Left cardiac atrium (tissue), 4 donors: ENCODE measurements at regions not wholly inside any gene's neighbourhood (a gene's known extent, or its start where the extent isn't known, plus 50 kb on each side); places are given as distances from the start of the nearest gene placed in this dataset.

Source experiments
- ATAC-seq, 2 donors: fragments of 200-7000 bp; cut with Tn5 transposase; one replicate each; pipeline ENCODE4 v1.9.1; 2020; ENCODE audit warnings: mild to moderate bottlenecking in 2 of 2, moderate library complexity in 2 of 2
- DNase-seq: peaks from one replicate; pipeline ENCODE4 v3.0.0-alpha.2; 2020
- intact Hi-C, 2 donors: fragments of 100-400 bp; cut with DNase I; formaldehyde crosslinking; loops; one replicate each; pipeline versions ENCODE4 v1.14.1 to v1.15.1; 2022 to 2023
- donor health status: DM: no; HTN: yes; CAD: no.
- donor health status: DM: no; HTN: yes; CAD: no; lungs with severe emphysema.
- donor health status: DM: yes; HTN: yes; CAD: no.
- donor health status: Dilated cardiomyopathy.

DNA sequence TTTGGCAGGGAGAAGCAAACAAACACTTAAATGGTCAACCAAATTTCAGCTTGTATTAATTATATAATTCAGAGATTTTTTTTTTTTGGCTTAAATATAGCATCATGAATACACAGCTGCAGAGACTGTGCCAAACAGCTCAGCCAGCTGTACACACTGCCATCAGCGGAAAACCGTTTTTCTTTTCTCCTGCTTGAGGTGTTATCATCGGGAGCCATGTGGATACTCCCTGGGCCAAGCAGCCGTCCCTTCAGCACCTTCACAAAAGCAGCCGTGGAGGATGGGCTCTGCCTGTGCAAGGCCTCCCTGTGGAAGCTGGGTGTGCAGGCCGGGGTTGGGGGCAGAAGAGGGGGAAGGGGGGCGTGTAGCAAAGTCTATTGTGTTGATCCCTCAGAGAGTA, 85.0 kb downstream of the NUF2 start:
- no peak for DNase-seq
- intact Hi-C loops, result no loop called here
- peak in 1 of 2 donors; percentile 59 for ATAC-seq

DNA sequence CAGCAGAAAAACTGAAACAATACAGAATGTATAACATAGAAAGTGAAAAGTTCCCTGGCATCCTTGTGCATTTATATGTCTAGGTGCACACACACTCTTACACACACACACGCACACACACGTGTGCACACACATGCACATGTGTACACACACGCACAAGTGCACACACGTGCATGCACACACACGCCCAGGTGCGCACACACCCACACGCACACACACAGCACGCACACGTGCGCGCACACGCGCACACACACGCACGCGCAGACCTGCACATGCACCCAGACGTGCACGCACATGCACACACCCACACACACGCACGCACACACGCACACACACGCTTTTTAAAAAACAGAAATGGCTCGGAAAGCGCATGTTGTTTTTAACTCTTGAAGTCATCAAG, 86.5 kb downstream of the NUF2 start:
- intact Hi-C loops, result no loop called here
- no peak for ATAC-seq

DNA sequence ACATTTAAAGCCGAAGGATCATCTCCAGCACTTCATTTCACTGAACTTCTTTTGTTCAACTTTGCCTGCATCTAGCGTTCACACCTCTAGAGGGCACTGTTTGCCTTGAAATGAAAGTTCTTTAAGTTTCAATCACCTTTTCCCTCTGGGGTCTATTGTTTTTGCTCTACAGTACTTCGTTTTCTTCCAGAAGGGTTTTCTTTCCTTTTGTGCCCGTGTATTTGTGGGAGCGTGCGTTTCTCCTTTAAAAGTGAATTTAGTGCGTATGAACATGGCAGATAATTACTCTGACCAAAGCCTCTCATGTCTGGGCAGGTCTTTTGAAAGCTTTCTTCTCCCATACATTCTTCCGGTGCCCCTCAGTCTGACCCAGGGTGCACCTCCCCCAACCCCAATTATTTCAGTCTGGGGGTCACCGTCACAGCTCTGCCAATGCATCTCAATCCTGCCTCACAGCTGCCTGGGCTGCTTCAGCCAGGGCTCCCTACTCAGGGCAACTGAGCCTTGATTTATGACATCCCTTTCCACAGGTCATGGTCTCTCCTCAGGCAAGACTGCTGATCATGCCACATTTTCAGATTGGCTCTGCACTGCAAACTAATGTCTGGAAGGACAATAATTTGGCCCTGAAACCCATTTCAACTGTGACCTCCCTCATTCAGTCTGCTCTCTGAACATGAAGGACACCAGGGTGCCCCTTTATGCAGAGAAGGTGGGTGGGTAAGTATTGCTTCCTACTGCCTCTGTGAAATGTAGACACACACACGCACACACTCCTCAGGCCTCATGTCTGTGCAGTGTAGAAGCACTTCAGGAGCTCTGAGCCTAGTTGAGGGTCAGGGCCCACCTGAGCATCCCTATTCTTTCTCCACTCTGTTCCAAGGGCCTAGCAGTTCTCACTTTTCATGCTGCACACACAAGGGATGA, 88.6 kb downstream of the NUF2 start:
- no peak for DNase-seq
- ATAC-seq, result no peak
- intact Hi-C loops, result loop anchor here (5.0 kb wide), 2 partner anchors 117 to 1667 kb away; no protein-coding TSS in a partner anchor

More for the DNA sequence above, 86.5 kb downstream of the NUF2 start:
- DNase-seq, result no peak

DNA sequence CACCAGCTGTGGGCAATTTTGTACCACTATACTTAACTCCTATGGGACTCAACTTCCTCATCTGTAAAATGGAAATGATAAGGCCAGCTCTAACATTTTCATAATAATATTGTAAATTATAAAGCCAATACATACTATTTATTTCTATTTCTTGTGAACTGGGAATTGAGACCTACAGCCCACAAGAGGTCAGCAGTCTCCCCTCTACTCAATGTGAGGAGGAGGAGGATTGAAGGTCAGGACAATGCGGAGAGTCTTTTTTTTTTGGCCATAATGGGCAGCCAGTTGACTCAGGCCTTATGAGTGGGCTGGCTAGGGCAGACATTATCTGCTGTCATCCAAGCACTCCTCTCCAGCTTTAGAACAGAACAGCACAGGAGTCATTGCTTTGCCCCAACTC, 90.5 kb downstream of the NUF2 start:
- no peak for ATAC-seq

DNA sequence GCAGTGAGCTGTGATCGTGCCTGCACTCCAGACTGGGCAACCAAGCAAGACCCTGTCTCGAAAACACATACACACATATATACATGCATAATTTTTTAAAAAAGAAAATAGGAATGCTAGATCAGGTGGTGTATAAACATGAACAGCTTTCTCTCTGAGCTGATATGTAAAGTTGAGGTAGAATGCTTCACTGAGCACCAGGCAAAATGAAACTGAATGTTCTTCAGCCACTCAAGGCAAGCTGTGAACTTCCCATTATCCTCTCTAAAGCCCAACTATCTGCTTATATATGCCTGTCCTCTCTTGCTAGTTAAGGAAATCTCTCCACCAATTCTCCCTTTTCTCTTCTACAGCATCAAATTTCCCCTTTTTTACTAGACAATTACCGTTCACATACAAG, 93.0 kb downstream of the NUF2 start:
- DNase-seq, result no peak
- intact Hi-C loops, result loop anchor here (5.0 kb wide), 2 partner anchors 113 to 1663 kb away; no protein-coding TSS in a partner anchor
- no peak for ATAC-seq

More for the DNA sequence above, 90.5 kb downstream of the NUF2 start:
- intact Hi-C loops, result loop anchor here (5.0 kb wide), 2 partner anchors 115 to 1665 kb away; no protein-coding TSS in a partner anchor
- DNase-seq, result no peak

DNA sequence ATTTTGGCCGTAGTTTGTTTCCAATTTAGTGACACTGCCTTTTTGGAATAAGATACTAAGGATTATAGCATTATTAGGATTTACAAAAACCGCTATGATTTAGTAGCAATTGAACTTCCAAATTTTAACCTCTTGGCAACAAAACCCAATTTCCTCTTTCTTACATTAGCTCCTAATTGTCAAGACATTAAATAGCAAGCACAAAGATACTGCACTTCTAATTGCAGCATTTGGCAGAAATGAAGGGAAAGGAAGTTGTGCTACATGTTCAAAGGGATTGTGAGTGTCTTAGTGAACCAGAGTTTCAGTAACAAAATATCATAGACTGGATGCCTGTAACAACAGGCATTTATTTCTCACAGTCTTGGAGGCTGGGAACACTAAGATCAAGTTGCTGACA, 99.9 kb downstream of the NUF2 start:
- DNase-seq, result no peak
- ATAC-seq, result no peak
- intact Hi-C loops, result no loop called here

DNA sequence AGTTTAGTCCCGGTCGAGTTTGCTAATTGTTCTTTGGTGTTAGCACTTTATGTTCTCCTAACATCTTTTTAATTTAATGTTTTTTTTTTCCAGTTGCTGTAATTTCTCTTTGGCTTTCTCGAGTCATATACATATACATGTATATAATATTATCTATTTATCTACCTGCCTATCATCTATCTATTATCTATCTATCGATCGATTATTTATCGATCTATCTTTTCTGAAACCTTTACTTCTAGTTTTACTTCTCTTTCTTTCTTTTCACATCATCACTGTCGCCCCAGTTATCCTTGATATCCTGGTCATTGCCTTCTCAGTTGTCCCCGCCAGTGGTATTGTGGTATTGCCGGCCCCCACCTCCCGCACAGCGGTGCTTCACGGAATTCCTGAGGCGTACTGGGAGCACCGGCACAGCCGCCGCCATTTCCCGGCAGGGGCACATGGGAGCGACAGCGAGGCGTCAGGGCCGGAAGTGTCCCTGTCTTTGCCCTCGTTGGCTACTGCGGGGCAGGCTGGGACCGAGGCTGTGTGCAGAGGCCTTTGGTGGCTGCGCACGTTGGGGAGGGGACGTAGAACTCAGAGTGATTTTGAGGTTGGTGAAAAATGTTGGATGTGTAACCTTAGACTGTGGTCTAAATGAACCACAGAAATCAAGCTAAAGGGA, 101.1 kb downstream of the NUF2 start:
- intact Hi-C loops, result no loop called here
- ATAC-seq, result no peak
- no peak for DNase-seq

DNA sequence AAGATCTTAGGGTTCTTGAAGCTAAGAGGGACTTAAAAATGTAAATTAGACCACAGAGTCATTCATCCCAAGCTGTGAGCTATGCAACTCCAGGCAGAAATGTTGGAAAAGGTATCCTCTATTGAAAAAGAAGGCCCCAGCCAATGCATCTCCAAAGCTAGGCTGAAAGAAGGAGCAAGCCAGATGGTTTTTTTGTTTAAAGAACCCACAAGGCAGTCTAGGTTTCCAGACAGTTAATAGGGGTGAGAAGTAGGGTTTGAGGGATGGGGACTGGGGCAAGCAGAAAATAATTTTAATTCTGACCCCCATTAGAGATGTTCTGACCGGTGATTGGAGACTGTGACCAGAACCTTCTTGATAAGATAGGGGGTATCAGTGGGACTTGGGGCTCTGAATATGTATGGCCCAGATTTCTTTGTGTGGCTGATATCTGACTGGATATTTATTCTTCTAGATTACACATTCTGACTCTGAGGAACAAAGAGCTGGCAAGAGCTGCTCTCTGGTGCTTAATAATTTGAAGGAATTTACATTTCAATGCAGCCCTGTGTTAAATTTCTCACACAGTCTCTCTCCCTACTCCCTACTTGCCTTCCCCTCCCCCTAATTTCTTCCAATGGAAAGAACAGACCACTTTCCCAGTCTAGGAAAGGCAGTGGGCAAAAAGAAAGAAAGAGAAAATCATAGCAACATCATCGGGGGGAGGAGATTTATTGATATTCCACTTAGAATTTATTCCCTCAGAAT, 104.9 kb downstream of the NUF2 start:
- DNase-seq (no peak), ATAC-seq (no peak)
- intact Hi-C loops, result no loop called here

DNA sequence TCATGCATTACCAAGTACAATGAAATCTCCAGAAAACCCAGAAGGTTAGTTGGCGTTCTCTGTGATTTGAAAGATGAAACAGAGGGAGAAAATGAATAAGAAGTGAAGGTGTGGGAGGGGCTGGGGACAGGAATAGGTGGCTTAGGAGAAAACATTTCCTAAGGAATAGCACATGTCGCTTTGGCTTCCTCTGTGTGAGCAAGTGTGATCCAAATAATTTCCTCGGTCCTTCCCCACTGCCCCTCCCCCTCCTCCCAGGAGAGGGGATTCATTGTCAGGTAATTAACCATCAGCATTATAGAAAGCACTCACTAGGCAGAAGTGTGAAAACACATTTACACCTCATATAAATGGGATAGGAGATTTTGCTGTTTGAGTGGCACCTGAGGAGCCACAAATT, 105.5 kb downstream of the NUF2 start:
- intact Hi-C loops, result no loop called here
- ATAC-seq, result no peak

DNA sequence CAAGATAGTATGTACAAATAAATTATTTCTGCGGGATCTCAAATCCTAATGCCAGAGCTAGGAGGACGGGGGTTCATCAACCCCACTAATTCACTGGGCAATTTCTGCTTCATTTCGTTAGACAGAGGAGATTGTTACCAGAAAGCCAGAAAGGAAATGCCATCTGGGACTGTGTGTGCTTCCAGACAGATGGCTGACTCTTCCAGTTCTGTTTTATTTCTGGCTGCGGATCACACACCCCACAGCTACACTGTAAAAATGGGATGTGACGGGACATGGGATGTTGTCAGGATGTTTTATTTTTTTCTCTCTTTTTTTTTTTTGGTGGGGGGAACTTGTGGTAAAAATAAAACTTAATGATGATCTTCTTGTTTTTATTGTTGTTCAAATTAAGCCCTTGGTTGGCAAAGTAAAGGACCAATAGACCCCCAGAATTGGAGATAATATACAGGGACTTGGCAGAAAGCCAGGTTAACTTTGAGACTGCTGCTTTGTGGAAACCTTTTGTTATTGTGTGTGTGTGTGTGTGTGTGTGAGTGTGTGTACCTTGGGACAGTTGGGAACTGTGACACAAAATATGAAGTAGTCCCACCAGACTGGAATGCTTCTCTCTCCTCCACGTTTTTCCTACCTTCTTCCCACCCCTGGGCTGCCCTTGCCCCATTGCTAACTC, 114.5 kb downstream of the NUF2 start:
- no peak for DNase-seq
- intact Hi-C loops, result no loop called here
- no peak for ATAC-seq

More for the DNA sequence above, 105.5 kb downstream of the NUF2 start:
- no peak for DNase-seq

DNA sequence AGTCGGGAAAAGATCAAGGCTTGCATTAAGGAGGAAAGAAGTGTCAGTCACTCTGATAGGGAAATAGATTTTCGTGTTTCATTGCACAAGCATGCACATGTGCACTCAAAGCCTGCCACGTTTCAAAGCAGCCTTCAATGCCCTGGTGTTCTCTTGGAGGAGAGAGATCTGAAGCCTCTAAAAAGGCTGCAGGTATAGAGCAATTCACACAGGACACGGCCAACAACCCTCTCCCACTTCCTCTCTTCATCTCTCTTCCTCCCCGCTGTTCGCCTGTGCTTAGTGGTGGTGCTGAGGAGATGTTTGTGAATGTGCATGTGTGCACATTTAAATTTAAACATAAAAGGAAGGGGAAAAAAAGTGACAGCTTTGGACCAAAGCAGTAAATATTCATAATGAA, 117.7 kb downstream of the NUF2 start:
- intact Hi-C loops, result no loop called here

DNA sequence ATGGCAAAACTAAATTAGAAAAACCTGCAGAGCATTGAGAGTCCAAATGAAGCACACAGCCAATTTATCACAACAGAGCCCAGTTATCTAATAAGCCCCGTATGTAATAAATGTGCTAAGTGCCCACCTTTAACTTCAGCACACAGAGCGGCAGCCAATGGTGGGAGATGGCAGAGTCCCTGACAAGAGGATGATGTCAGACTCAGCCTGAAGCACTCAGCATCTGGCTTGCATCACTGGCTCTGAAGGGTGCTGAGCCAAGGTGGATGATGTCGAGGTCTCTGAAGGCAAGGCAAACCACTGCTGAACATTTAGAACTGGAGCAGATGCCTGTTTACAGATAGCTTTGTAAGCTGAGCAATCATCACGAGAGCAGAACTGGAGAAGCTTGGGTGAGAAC, 118.3 kb downstream of the NUF2 start:
- intact Hi-C loops, result no loop called here
- DNase-seq (no peak), ATAC-seq (peak in 1 of 2 donors; percentile 68)

More for the DNA sequence above, 117.7 kb downstream of the NUF2 start:
- ATAC-seq (no peak), DNase-seq (no peak)

DNA sequence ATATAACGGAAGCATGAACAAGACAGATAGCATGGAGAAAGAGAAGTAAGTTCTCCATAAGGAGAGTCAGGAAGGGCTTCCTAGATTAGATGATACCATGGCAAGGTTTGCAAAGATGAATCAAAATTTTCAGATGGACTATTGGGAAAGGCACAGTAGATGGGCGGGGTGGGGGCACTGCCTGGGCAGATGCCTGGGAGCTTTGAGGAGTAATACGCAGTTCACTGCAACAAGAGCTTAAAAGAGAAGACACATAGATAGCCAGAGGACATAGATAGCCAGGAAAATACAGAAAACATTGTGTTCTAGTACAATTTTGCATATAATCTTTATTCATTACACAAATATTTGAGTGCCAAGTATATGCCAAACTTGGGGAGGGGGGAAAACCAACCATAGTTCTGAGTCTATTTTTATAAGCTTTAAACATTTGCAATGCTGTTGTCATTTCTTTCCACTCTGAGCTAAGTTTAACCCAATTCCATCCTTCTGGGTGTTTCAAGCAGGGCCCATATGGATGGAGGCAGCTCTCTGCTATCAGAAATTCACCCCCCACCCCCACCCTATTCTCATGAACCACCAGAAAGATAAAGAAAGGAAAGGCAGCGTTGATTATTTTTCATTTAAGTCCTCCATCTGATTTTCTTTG, 120.6 kb downstream of the NUF2 start:
- intact Hi-C loops, result no loop called here
- DNase-seq (no peak), ATAC-seq (no peak)

DNA sequence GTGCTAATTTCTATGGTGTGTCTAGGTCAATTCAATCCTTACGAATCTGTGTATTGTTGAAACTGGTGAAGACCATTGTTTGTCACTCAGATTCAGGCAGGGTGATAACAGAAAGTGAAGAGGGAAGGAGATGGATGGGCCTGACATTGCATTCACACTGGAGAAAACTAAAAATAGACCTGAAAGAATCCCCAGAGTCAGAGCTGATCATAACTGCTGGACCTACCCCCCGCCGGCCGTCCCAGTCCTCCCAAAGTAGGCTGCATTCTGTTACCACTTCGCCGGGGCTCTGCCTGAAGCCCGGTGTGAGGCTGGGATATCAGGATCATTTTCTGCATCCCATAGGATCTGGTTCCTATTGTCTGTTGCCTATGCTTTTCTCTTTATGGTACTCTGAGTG, 121.1 kb downstream of the NUF2 start:
- ATAC-seq (no peak), DNase-seq (no peak)
- intact Hi-C loops, result no loop called here

DNA sequence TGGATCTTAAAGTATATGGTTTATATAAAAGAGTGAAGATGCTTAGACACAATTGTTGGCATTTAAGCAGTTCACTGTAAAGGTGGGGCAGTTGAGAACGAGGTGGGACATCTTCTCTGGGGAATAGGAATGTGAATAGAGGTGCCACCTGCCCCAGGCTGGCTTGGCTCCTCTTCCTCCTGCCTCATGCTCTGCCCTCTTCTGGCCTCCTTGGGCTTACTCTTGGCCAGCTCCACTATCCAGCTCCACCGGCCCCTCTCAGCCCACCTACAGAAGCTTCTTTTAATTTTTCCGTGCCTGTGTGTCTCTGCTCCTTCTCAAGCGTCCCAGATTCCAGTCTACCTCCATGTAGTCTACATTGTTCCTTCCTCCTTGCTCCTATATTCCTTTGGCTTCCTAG, 122.1 kb downstream of the NUF2 start:
- ATAC-seq (no peak), DNase-seq (no peak)
- intact Hi-C loops, result no loop called here

DNA sequence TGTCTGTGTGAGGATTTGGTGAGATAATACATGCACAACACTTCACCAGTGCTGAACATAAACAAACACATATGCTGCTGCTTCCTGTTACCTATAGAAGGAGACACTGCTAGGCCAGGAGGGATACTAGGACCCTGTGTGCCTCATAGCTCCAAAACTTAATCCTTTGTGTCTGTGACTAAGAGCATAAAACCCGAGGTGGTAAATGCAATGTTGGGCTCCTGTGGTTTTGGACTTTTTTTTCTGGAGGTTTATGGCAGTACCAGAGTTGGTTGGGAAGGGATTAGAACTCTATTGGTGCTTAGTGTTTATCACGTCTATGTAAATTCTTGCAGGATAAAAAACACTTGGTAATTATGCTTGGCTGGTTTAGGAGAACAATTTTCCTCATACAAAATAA, 122.9 kb downstream of the NUF2 start:
- intact Hi-C loops, result no loop called here
- no peak for ATAC-seq
- DNase-seq, result no peak

DNA sequence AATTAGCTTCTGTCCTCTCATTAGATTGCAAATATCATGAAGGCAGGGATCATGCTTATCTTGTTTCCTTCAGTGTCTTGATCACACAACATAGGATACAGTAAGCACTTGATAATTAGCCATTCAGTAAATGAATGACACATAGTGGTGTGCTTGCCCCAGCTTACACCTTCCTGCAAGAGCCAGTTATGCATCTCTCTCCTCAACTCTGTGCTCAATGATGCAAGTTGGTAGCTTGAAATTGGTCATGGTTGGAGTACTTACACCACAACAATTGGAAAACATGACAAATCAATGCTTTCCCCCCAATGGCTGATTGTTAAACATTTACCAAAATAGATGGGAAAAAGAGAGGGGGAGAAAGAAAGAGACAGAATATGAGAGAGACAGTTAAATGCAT, 129.2 kb downstream of the NUF2 start:
- intact Hi-C loops, result no loop called here
- DNase-seq (no peak), ATAC-seq (no peak)

DNA sequence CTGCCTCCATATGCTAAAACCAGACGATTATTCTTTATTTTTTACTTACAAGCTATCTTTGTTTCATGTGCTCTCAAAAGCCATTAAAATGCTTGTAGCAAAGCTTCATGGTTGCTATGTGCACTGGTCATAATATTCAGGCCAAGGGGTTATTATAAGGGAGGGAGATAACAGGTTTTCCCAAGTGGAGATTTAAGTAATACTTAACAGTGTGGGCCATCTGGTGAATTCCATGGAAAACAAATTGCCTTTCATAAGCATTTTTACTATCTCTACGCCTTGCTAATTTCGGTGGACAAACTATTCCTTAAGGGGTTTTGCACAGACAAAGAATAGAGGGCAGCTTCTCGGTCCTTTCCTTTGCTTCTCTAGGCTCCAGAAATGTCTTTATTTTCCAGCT, 137.8 kb downstream of the NUF2 start:
- intact Hi-C loops, result no loop called here
- ATAC-seq, result peak in 1 of 2 donors; percentile 34
- no peak for DNase-seq

DNA sequence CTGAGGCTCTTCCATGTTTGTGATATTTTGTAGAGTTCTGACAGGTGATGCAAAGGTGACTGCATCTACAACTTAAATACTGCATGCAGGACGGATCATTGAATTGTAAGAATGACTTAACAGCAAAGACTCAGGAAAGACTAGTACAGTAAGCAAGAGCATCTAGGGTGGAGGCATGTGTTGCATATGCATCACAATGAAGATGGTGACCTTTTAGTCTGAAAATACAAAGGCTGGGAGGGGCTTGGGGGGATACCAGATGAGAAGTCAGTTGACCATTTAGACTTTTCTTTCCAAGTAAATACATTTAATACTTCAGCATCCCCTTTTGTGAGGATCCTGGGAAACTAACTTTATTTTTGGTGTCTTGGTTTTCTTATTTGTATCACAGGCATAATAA, 145.5 kb downstream of the NUF2 start:
- intact Hi-C loops, result no loop called here
- DNase-seq, result no peak
- no peak for ATAC-seq
